ENCODE measurements at regions not wholly inside any gene's neighbourhood (a gene's known extent, or its start where the extent isn't known, plus 50 kb on each side); places are given as distances from the start of the nearest gene placed in this dataset.
A peak's percentile ranks its signal among the peaks of the same experiment; 100 is the strongest.
"Not testable (repeated sequence)": the region's sequence is repeated elsewhere in the genome, so short reads cannot be mapped to it uniquely, and the experiment has no call there.

DNA sequence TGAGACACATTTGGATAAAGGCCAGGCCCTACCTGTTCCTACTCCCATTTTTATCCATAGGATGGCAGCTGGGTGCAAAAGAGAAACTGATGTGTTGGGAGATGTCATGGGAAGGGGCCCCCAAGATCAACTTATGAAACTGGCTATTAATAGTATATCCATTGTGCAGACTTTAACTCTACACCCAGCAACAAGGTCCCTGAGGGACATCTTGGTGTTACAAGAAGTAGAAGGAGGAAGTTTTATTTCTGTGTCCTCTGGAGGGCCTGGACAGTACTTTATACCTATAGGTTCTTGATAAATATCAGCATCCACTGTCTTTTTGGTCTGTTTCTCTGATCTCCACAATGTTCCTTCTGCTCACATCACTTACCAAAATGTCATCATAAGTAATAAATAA lies 84.6 kb downstream of the BTG1 start:
- DNase-seq (ENCODE audit: low read depth, low spot score), result no peak

DNA sequence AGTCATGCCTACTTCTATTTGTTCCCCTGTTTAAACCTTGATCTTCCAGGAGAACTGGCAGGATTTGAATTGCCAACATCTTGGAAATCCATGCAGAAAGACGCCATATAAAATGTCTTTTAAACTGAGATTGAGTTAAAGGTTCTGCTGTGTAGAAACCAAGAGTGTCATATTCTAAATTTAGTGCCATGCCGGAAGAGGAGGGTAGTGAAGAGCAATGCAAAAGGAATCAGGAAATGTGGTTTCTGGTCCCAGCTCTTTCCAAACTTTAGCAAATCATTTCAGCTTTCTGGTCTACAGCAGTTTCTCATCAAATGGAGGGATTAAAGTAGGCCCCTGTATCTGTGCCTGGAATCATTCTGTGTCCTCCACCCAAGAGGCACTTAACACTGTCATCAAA lies 85.7 kb downstream of the BTG1 start:
- no peak for DNase-seq (ENCODE audit: low read depth, low spot score)

DNA sequence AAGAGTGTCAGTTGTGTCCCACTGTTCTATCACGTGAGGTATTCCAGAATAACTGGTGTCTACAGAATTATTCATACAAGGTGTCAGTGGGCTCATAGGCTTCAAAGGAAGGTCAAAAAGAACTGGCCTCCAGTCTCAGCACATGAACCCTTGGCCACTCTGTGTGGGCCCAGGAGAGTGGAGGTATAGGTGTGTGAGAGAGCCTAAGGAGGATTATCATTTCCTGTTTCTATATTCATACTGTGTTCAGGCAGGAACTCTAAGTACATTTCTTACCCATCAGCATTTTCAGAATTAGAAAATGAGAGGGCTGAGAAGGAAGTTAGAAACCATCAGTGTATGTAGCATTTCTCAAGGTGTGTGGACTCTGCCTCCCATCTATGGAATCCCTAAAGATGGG lies 87.0 kb downstream of the BTG1 start:
- no peak for DNase-seq (ENCODE audit: low read depth, low spot score)

DNA sequence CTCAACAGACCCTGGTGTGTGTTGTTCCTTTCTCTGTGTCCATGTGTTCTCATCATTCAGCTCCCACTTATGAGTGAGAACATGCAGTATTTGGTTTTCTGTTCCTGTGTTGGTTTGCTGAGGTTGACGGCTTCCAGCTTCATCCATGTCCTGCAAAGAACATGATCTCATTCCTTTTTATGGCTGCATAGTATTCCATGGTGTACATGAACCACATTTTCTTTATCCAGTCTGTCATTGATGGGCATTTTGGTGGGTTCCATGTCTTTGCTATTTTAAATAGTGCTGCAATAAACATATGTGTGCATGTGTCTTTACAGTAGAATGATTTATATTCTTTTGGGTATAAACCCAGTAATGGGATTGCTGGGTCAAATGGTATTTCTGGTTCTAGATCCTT lies 88.9 kb downstream of the BTG1 start:
- not testable (repeated sequence) for DNase-seq (ENCODE audit: low read depth, low spot score)

DNA sequence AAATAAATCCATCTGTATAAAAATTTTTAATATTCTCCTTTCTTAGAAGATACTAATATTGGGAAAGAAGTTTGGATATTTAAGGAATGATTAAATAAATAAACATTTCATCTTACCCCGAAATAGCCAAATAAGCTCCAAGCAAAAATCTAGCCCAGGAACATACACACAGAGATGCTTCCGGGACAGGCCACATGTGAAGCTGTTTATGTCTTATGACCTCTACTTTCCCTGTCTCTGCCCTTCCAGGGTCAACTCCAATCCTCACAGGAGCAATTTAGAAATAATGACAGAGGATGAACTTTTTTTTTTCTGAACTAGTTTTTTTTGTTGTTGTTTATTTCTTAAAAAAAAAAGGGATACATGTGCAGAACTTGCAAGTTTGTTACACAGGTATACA lies 89.4 kb downstream of the BTG1 start:
- DNase-seq (ENCODE audit: low read depth, low spot score), result no peak

DNA sequence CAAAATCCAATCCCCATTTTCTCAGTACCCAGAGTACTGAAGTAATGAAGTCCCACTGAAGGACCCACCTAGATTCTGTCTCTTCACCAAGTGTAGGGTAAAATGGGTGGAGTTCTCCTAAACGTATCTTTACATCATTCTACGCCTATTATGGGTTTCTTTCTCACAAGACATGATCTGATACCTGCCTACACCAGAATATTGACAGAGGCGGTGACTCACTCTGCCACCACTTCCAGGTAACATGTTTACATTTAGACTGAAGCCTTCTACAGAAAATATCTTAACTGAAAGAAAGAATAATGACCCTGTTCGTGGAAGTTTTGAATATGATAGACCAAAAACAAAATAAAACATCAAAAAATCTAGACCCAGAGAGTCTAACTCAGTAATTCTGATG lies 89.8 kb downstream of the BTG1 start:
- no peak for DNase-seq (ENCODE audit: low read depth, low spot score)

DNA sequence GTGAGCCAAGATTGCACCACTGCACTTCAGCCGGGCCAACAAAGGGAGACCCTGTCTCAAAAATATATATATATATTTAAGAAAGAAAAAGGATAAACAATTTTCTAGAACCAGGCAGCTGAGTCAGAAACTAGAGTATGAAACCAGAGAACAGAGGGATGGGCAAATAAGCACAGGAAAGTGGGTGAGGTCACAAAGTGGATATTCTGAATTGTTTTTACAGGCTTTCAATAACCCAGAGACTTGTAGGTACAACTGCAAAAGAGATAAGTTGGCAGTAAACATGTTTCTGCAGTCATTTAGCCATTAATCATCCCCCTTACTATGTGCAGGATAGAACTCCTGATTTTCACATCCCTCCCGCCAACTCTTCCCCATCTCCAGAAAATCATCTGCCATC lies 94.2 kb downstream of the BTG1 start:
- DNase-seq (ENCODE audit: low read depth, low spot score), result no peak

DNA sequence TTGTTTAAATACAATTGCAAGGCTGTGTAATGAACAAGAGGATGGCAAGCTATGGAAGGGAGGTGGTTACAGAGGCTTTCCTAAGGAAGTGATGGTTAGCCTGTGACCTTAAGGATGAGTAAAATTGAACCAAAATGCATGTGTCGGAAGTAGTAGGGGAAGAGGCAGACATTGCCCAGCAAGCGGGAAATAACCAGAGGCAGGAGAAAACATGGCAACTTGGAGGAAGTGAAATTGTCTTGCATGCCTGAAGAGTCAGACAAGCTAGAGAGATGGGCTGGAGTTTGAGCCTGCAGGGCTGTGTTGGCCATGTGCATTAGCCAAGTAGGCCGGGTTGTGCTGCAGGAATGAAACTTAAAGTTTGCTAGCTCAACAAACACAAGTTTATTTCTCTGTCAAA lies 96.2 kb downstream of the BTG1 start:
- DNase-seq (ENCODE audit: low read depth, low spot score), result no peak

DNA sequence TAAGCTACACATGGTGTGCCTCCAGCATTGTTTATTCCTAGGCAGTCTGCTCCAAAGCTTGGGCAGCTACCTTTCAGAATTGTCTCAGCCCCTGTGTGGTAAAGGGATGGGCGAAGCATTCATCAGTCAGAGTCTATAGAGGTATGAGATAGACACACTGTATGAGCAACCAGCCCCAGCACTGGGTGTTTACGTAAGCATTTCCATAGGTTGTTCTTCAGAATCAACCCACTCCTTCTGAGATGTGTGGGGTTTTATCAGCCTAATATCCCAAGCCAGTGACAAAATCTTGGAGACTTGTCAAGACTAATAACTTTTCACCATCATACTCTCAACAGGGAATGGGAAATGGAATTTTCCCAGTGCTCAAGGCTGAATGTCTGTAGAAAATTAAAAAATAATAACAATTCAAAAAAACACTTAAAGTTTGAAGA lies 98.2 kb downstream of the BTG1 start:
- DNase-seq (ENCODE audit: low read depth, low spot score), result no peak

DNA sequence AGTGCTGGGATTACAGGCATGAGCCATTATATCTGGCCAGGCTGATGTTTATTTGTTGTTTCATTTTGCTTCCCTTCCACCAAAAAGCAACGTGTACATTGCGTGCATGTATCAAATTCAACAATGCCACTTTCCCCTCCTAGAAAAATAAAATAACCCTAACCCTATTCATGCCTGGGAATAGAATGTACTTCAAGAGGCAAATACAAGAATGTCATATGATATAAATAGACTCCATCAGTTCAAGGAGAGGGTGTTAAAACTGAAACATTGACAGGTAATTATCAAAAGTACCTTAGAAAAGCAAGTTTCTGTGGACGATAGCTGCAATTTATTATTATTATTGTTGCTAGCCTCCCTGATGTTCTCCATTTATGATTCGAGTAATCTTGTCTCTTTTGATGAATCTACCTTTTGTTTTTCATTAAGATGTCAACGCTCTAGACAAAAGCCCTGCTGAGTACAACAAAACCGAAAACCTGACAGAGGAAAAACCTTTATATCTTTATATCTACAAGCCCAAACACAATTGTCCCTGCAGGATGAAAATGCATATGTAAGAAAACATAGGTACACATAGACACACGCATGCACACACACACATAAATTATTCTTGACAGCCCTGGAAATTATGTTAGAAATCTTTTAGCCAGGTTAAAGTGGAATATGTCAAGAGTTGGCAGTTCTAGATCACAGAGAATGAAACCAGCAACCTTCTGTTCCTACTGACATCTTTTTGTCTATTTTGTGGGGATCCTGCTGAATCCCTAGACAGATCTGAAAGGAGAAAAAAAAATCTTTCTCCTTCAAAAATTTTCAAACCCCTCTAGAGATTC lies 98.9 kb downstream of the BTG1 start:
- DNase-seq (ENCODE audit: low read depth, low spot score), result no peak

DNA sequence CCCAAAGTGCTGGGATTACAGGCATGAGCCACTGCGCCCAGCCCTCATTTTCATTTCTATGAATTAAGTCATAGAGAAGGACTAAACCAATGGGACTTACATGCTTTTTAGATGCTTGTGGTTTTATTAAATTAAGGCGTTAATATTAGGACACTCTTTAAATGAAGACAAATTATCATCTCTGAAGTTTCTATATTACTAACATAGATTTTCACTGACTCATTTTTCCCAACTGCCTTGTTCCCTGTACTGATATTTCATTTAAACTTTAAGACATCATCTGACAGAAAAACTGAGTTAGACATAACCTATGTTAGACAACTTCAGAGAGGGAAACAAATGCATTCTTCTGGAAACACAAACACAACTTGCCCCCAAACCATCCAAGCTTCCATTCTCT lies 99.8 kb downstream of the BTG1 start:
- no peak for DNase-seq (ENCODE audit: low read depth, low spot score)

DNA sequence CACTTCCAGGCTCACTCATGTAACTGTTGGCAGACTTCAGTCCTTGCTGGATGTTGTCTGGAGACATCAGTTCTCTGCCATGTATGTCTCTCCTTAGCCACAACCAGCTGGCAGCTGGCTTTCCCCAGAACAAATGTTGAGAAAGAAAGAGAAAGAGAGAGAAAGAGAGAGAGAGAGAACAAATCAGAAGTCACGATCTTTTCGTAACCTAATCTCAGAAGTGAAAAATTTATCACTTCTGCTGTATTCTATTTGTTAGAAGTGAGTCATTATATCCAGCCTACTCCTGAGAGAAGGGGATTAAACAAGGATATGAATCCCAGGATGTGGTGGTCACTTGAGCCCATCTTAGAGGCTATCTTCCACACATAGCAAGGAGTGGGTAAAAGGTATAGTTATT lies 101.2 kb downstream of the BTG1 start:
- DNase-seq (ENCODE audit: low read depth, low spot score), result no peak

DNA sequence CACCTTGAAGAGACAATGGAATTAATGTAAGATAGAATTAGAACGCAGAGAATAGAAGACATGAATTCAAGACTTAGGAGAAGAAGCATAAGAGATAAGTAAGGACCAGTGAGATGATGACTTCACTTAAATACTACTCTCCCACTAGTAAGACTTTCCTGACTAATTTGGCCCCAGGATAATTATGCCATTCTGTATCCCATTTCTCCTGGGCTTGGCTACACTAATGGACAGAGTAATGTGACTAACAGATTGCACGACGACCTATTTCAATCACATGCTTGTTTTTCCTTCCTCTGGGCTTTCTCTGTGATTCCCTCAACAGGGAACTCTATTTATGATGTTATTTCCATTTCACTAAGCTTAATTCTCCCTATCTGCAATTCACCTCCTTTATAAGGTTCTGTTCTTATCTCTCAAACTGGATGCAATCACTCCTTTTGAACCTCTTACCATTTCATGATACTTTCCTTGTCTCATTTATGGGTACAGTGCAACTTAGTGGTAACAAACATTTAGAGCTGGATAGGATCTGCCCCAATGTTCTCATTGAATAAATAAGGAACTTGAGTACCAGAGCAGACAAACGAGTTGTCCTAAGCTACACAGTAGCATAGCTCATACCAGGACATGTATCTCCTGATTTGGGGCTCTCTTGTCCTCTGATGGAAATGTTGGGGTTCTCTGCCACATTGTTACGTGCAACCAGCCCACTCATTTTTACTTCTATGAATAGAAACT lies 102.7 kb downstream of the BTG1 start:
- DNase-seq (ENCODE audit: low read depth, low spot score), result no peak

DNA sequence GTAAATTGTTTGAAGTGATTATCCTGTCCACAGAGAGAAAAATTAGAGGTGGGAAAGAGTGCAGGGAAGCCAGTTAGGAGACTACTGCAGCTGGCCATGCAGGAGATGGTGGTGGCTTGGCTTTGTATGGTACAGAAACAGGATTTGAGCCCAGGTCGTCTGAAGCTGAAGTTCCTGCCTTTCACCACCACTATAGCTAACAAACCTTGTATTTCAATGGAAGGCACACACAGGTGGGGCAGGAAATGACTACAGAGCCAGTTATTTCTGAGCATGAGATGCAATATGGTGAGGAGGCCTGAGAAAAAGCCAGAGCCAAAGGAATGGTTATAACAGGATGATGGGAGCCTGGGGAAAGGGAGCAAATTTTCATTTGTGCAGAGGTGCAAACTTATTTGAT lies 103.9 kb downstream of the BTG1 start:
- no peak for DNase-seq (ENCODE audit: low read depth, low spot score)

DNA sequence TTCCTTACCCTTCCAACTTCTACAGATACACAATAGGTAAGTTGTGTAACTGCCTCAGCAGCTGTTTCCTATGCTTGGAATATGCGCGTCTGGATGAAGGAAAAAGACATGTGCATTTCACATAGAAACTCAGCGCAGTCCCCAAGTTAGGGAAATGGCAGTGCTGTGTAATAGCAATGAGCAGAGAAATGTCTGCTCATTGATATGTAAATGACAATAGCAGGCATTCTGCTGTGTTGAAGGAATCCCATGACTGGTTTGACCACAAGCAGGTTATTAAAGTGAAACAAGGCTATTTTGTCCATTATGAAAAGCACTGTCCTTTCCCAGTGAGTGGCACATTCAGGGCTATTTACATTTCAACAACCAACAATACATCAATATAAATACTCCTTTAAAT lies 106.6 kb downstream of the BTG1 start:
- no peak for DNase-seq (ENCODE audit: low read depth, low spot score)

DNA sequence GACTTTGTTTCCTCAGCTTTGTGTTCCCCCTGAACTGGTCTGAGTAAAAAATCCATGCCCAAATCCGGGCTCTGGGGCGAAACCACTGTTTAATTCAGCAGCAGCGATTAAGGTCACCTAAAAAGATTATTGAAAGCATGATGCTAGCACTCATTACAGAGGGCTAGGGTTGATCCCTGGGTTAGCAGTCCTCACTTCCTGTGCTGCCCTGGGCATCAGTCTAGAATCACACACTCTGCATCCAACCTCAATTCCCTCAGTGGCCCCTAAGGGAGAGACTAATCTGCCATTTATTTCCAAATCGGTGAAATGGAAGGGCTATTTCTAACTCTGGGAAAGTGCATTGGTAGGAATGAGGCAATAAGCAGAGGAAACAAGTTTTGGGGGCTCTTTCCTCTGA lies 107.2 kb downstream of the BTG1 start:
- no peak for DNase-seq (ENCODE audit: low read depth, low spot score)

DNA sequence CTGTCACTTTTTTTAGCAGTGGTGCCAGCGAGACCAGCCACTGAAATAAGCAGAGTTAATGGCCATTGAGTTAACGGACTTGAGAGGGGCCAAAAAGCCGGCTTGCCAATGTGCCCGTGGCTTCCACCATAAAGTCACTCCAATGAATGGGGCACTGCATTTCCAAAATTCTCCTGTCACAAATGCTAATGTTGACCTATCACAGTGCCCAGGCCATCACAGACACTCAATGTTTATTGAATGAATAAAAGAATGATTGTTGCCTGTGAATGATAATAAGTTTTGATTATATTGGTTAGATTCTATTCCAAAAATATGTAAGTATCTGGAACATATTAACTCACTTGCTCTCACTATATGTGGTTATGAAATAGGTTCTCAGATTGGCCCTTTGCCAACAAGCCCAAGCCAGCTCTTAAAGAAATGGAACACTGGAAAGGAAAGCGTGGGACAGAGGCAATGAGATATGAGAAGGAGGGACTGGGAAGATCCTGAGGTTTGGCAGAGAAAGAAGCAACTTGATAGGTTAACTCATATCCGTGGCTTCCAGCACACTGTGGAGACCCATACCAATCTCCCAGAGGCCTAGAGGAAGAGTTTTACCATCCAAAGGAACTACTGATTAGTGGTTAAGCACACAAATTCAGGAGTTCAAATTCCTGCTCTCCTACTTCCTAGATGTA lies 108.7 kb downstream of the BTG1 start:
- no peak for DNase-seq (ENCODE audit: low read depth, low spot score)

DNA sequence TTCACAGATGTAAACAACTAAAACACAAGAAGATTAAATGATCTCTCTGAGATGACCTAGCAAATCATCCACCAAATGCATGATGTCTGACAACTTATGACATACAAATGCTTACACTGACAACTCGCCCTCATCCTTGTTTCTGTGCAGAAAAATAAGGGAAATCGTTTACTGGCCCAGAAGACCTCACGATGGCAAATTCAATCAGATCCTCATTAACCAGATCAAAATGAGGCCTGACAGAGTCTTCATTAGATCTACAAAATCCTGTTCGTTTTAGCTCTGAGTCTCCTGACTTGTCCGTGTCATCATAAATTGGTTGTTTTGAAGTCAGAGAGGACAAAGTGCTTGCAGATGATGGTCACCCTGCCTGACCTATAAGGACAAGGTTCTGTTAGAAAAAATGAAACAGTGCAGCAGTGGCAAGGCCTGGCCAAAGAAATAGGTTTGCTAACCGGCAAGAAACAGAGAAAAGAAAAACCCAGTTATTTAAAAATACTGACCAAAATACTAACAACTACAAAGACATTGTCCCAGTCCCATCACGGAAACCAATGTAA lies 109.5 kb downstream of the BTG1 start:
- DNase-seq (ENCODE audit: low read depth, low spot score), result no peak

DNA sequence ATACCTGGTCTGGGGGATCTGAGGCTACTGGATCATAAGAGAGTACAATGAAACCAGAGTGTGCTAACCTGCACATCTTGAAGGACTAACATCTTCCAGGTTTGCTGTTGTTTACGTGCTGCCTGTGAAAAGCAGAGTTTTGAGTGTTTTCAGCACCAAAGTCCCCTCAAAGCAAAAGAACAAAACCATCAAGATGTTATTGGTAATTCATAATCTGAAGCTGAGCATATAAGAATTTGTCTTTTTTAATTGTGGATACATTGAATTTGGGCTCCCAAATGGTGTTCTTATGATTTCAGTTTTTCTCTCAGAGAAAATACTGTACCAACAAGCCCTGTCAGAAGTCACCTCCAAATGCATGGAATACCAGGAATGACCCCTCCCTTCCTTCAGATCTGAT lies 110.2 kb downstream of the BTG1 start:
- no peak for DNase-seq (ENCODE audit: low read depth, low spot score)

DNA sequence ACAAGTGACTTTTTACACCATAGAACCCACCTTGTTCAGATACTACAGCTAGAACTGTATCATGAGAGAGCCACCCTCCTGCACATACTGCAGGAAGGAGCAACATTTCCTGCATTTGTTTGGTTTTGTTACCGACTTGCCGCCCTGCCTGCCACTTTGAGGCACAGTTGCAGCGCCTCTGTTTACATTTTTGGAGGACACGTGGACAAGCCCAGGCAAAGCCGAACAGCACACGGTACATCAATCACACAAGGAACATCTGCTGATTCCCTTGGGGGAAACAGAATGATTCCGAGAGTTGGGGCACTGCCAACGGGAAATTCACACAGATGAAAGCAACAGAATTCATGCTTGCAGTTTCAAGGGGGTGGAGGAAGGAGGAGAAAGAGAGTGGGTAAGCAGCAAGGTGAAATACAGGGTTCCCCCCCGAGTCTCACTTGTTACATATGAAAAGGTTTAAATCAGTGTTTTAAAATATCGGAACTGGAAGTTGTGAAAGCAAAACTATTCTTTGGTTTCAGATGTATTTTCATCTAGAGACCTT lies 110.7 kb downstream of the BTG1 start:
- DNase-seq (ENCODE audit: low read depth, low spot score), result peak; percentile 61

DNA sequence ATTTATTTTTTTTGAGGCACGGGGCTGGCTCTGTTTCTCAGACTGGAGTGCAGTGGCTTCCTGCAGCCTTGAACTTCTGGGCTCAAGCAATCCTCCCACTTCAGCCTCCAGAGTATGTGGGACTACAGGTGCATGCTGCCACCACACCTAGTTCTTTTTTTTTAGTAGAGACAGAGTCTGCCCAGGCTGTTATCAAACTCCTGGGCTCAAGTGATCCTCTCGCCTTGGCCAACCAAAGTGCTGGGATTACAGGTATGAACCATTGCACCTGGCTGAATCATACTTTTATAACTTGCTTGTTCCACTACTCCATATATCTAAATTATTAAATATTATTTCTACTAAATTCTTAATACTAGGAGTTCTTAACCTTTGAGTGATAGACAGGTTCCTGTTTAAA lies 111.6 kb downstream of the BTG1 start:
- DNase-seq (ENCODE audit: low read depth, low spot score), result no peak

DNA sequence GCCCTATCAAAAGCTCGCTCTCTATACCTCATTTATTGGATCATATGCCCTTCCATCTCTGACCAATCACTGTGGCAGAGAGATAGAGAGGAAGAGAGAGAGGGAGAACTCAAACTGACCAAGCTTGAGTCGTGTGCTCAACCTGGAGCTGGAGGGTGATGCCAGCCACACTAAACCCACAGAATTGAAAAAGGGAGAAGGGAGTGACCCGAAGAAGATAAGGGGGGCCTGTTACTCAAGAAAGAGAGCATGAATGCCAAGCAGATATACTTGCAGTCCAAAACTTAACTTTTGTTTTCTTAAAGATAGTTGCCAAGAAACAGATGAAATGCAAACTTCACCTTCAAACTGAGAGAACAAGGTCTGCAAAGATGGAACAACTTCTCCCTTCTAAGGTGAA lies 112.7 kb downstream of the BTG1 start:
- no peak for DNase-seq (ENCODE audit: low read depth, low spot score)

Measured in smooth muscle cell of the brain vasculature (primary cell).